CD4-positive, CD25-positive, alpha-beta regulatory T cell (primary cell): ENCODE measurements at regions not wholly inside any gene's neighbourhood (a gene's known extent, or its start where the extent isn't known, plus 50 kb on each side); places are given as distances from the start of the nearest gene placed in this dataset.

Experiments used
- ATAC-seq, 2 donors: fragments of 150-1000 bp; cut with Tn5 transposase; one replicate each; pipeline ENCODE4 v1.10.0; 2021; ENCODE audit warnings: low read depth in 2 of 2, moderate number of reproducible peaks in 2 of 2, moderate library complexity in 1 of 2
- DNase-seq, 3 donors: peaks; one replicate each; pipeline versions ENCODE4 v3.0.0 to v3.0.0-alpha.2; 2012 to 2022; ENCODE audit warnings: mixed read lengths in 1 of 3
- H3K27ac ChIP-seq: one replicate; pipeline ENCODE4 v1.7.0; 2013; ENCODE audit warnings: mild to moderate bottlenecking, low read length; ENCODE audit not compliant: insufficient read depth, poor library complexity, severe bottlenecking
- H3K27me3 ChIP-seq: one replicate; pipeline ENCODE4 v1.7.0; 2013; ENCODE audit warnings: low read length; ENCODE audit not compliant: control insufficient read depth, insufficient read depth
- H3K36me3 ChIP-seq: one replicate; pipeline ENCODE4 v1.7.0; 2013; ENCODE audit warnings: mild to moderate bottlenecking, low read length, moderate library complexity; ENCODE audit not compliant: control insufficient read depth, insufficient read depth
- H3K4me1 ChIP-seq: 2 replicates; pipeline ENCODE4 v1.7.0; 2013; ENCODE audit warnings: mild to moderate bottlenecking, low read length; ENCODE audit not compliant: insufficient read depth, control insufficient read depth, poor library complexity, severe bottlenecking
- H3K4me3 ChIP-seq: one replicate; pipeline ENCODE4 v1.7.0; 2013; ENCODE audit warnings: low read depth, mild to moderate bottlenecking, low read length, moderate library complexity
- H3K9me3 ChIP-seq, 2 experiments: 1 replicate in 1 of 2; 2 replicates in 1 of 2; pipeline ENCODE4 v1.7.0; 2013; ENCODE audit warnings: low read length in 2 of 2, mild to moderate bottlenecking in 1 of 2, moderate library complexity in 1 of 2; ENCODE audit not compliant: control insufficient read depth in 2 of 2
- H3K27ac Mint-ChIP-seq, 3 donors: one replicate each; pipeline ENCODE4 v1.8.0; 2020 to 2022; ENCODE audit warnings: mild to moderate bottlenecking in 3 of 3, mixed read lengths in 3 of 3, moderate library complexity in 2 of 3
- H3K27me3 Mint-ChIP-seq: one replicate; pipeline ENCODE4 v1.8.0; 2022; ENCODE audit warnings: mild to moderate bottlenecking, mixed read lengths
- H3K36me3 Mint-ChIP-seq: one replicate; pipeline ENCODE4 v1.8.0; 2020; ENCODE audit warnings: mixed read lengths
- H3K4me1 Mint-ChIP-seq, 4 donors: one replicate each; pipeline ENCODE4 v1.8.0; 2020 to 2022; ENCODE audit warnings: mixed read lengths in 4 of 4, mild to moderate bottlenecking in 1 of 4
- H3K4me3 Mint-ChIP-seq, 4 donors: one replicate each; pipeline ENCODE4 v1.8.0; 2020 to 2022; ENCODE audit warnings: mild to moderate bottlenecking in 4 of 4, mixed read lengths in 4 of 4, moderate library complexity in 3 of 4
- H3K9me3 Mint-ChIP-seq, 7 donors: one replicate each; pipeline ENCODE4 v1.8.0; 2020 to 2022; ENCODE audit warnings: mixed read lengths in 7 of 7, mild to moderate bottlenecking in 3 of 7, moderate library complexity in 2 of 7

GRCh38 chr2:120868366-120868765 lies 132.7 kb downstream of the GLI2 start:
- H3K27ac ChIP-seq, result no peak overlapping the region
- H3K4me3 ChIP-seq, result no peak overlapping the region
- H3K4me1 Mint-ChIP-seq, result no peaks in the 10 kb centered on the region
- H3K9me3 ChIP-seq, result no peaks in the 10 kb centered on the region
- H3K36me3 ChIP-seq, result no peaks in the 10 kb centered on the region
- ATAC-seq (no peak), DNase-seq (no peak)
- H3K36me3 Mint-ChIP-seq, result no peaks in the 10 kb centered on the region
- H3K27me3 Mint-ChIP-seq, result peaks cover 24% of the 10 kb centered on the region
- H3K4me1 ChIP-seq, result no peaks in the 10 kb centered on the region
- H3K4me3 Mint-ChIP-seq, result no peak overlapping the region
- H3K9me3 Mint-ChIP-seq, result no peaks in the 10 kb centered on the region
- no peak overlapping the region for H3K27ac Mint-ChIP-seq
- H3K27me3 ChIP-seq, result peaks cover 3% of the 10 kb centered on the region

GRCh38 chr2:120869036-120869729 lies 133.5 kb downstream of the GLI2 start:
- Histone ChIP-seq H3K4me3 (no peak overlapping the region), H3K9me3 (no peaks in the 10 kb centered on the region), H3K4me1 (no peaks in the 10 kb centered on the region), H3K27me3 (peaks cover 3% of the 10 kb centered on the region), H3K27ac (no peak overlapping the region), H3K36me3 (no peaks in the 10 kb centered on the region)
- H3K9me3 Mint-ChIP-seq, result no peaks in the 10 kb centered on the region
- ATAC-seq, result no peak
- no peak overlapping the region for H3K4me3 Mint-ChIP-seq
- H3K27me3 Mint-ChIP-seq, result peaks cover 24% of the 10 kb centered on the region
- H3K27ac Mint-ChIP-seq, result no peak overlapping the region
- DNase-seq, result no peak
- H3K36me3 Mint-ChIP-seq, result no peaks in the 10 kb centered on the region
- no peaks in the 10 kb centered on the region for H3K4me1 Mint-ChIP-seq

GRCh38 chr2:120869730-120870466 lies 134.2 kb downstream of the GLI2 start:
- no peaks in the 10 kb centered on the region for H3K4me1 ChIP-seq
- peaks cover 3% of the 10 kb centered on the region for H3K27me3 ChIP-seq
- H3K27ac Mint-ChIP-seq, result no peak overlapping the region
- H3K4me3 Mint-ChIP-seq, result no peak overlapping the region
- H3K4me3 ChIP-seq, result no peak overlapping the region
- no peak overlapping the region for H3K27ac ChIP-seq
- H3K36me3 Mint-ChIP-seq, result no peaks in the 10 kb centered on the region
- no peaks in the 10 kb centered on the region for H3K4me1 Mint-ChIP-seq
- no peaks in the 10 kb centered on the region for H3K9me3 ChIP-seq
- no peak for DNase-seq
- no peaks in the 10 kb centered on the region for H3K36me3 ChIP-seq
- ATAC-seq, result no peak
- no peaks in the 10 kb centered on the region for H3K9me3 Mint-ChIP-seq
- H3K27me3 Mint-ChIP-seq, result peaks cover 24% of the 10 kb centered on the region

GRCh38 chr2:120870467-120870788 lies 134.8 kb downstream of the GLI2 start:
- H3K4me3 ChIP-seq, result no peak overlapping the region
- Mint-ChIP-seq H3K4me3 (no peak overlapping the region), H3K9me3 (no peaks in the 10 kb centered on the region), H3K36me3 (no peaks in the 10 kb centered on the region), H3K27me3 (peaks cover 24% of the 10 kb centered on the region), H3K27ac (no peak overlapping the region), H3K4me1 (no peaks in the 10 kb centered on the region)
- ATAC-seq, result no peak
- H3K27ac ChIP-seq, result no peak overlapping the region
- H3K4me1 ChIP-seq, result no peaks in the 10 kb centered on the region
- DNase-seq, result no peak
- peaks cover 3% of the 10 kb centered on the region for H3K27me3 ChIP-seq
- H3K36me3 ChIP-seq, result no peaks in the 10 kb centered on the region
- no peaks in the 10 kb centered on the region for H3K9me3 ChIP-seq

- H3K36me3 Mint-ChIP-seq, result no peaks in the 10 kb centered on the region
- no peak overlapping the region for H3K4me3 ChIP-seq
- no peaks in the 10 kb centered on the region for H3K4me1 ChIP-seq
- H3K27me3 Mint-ChIP-seq, result peaks cover 24% of the 10 kb centered on the region
- peaks cover 3% of the 10 kb centered on the region for H3K27me3 ChIP-seq
- ATAC-seq (no peak), DNase-seq (no peak)
- no peaks in the 10 kb centered on the region for H3K4me1 Mint-ChIP-seq
- no peak overlapping the region for H3K27ac ChIP-seq
- H3K9me3 Mint-ChIP-seq, result no peaks in the 10 kb centered on the region
- H3K4me3 Mint-ChIP-seq, result no peak overlapping the region
- no peaks in the 10 kb centered on the region for H3K36me3 ChIP-seq
- no peak overlapping the region for H3K27ac Mint-ChIP-seq
- no peaks in the 10 kb centered on the region for H3K9me3 ChIP-seq
Measured at GRCh38 chr2:120871016-120871635, 135.5 kb downstream of the GLI2 start.

- no peaks in the 10 kb centered on the region for H3K36me3 Mint-ChIP-seq
- peaks cover 24% of the 10 kb centered on the region for H3K27me3 Mint-ChIP-seq
- DNase-seq (no peak), ATAC-seq (no peak)
- no peak overlapping the region for H3K27ac ChIP-seq
- H3K27ac Mint-ChIP-seq, result no peak overlapping the region
- H3K36me3 ChIP-seq, result no peaks in the 10 kb centered on the region
- H3K27me3 ChIP-seq, result peaks cover 3% of the 10 kb centered on the region
- H3K9me3 Mint-ChIP-seq, result peaks cover 0 to 1% (median 0%) of the 10 kb centered on the region in 7 donors
- H3K4me3 ChIP-seq, result no peak overlapping the region
- no peaks in the 10 kb centered on the region for H3K4me1 Mint-ChIP-seq
- no peaks in the 10 kb centered on the region for H3K4me1 ChIP-seq
- no peak overlapping the region for H3K4me3 Mint-ChIP-seq
- H3K9me3 ChIP-seq, result no peaks in the 10 kb centered on the region
Measured at GRCh38 chr2:120871881-120872620, 136.4 kb downstream of the GLI2 start.

- Histone ChIP-seq H3K27ac (no peak overlapping the region), H3K9me3 (no peaks in the 10 kb centered on the region), H3K4me1 (no peaks in the 10 kb centered on the region), H3K36me3 (no peaks in the 10 kb centered on the region), H3K4me3 (no peak overlapping the region), H3K27me3 (no peaks in the 10 kb centered on the region)
- Mint-ChIP-seq H3K27ac (no peak overlapping the region), H3K36me3 (no peaks in the 10 kb centered on the region), H3K4me1 (no peaks in the 10 kb centered on the region), H3K4me3 (no peak overlapping the region), H3K27me3 (peaks cover 11% of the 10 kb centered on the region), H3K9me3 (peaks cover 0 to 1% (median 0%) of the 10 kb centered on the region in 7 donors)
- no peak for ATAC-seq
- no peak for DNase-seq
Measured at GRCh38 chr2:120873958-120874887, 138.6 kb downstream of the GLI2 start.
